HG02852 (cell line): ENCODE measurements at regions not wholly inside any gene's neighbourhood (a gene's known extent, or its start where the extent isn't known, plus 50 kb on each side); places are given as distances from the start of the nearest gene placed in this dataset.

Experiments used
- ATAC-seq: cut with Tn5 transposase; IDR thresholded peaks from one replicate; pipeline ENCODE4 v1.9.1; 2021; ENCODE audit warnings: mild to moderate bottlenecking, moderate library complexity; ENCODE audit not compliant: unreplicated experiment

DNA sequence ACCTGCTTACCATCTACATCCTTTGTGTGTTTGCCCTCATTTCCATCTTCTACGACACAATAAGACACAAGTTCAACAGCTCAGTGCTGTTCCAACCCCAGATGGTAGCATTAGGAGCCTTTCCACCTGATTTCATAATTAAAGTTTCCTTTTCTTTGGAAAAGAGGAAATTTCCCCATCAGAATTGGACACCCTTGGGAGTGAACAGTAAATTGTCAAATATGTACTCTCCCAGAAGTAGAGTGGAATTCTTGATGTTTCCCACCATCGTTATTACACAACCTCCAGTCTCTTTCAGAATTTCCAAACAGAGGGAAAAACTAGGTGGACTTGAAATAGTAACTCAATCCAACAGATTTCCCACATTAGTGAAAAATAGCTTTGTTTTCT, 337.6 kb upstream of the OR4E1 start:
- no peak for ATAC-seq

DNA sequence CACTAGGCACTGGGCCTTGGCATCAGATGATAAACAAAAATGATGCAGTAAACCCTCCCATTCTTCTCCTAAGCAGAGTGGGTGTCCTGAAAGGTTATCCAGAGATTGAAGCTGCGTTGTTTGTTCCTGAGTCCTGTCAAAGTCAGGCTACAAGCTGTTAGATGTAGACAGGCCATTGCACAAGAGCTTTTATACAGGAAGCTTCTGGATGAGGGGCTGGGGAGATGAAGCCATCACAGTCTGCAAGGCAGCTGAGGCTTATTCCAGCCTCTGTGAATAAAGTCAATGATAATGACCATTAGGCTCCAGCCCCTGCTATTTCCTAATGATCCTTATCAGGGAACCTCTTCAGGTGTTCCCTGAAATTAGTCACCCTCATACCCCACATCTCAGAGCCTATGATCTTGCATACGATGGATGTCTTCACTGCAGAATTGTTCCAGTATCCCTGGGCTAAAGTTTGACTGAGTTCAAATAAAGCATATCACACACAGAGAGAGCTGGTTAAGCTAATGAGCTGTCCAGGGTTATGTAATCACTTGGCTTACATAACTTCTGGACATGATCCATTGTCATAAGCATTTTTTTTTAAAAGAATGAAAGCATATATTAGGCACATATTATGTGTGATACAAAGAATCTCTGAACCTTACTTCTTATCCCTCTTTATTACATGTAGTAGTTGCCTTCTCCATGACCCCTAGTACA, 337.1 kb upstream of the OR4E1 start:
- ATAC-seq: no peak

DNA sequence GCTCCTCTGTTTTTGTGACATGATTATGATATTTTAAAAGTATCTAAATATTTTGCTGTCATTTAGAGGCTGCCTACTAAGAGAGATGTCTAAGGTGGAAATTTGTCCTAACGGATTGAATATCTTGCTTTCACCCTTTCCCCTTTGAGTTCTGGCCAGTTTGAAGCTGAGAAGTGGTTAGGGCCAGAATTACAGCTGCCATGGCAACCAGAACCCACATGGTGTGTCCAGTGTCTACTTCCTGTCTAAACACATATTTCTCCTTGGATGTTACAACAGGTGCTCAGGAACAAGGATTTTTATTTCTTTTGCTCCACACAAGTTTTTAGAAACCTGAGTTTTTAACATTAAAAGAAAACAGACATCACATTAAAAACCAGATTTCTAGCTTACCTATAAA, 335.1 kb upstream of the OR4E1 start:
- ATAC-seq: no peak

DNA sequence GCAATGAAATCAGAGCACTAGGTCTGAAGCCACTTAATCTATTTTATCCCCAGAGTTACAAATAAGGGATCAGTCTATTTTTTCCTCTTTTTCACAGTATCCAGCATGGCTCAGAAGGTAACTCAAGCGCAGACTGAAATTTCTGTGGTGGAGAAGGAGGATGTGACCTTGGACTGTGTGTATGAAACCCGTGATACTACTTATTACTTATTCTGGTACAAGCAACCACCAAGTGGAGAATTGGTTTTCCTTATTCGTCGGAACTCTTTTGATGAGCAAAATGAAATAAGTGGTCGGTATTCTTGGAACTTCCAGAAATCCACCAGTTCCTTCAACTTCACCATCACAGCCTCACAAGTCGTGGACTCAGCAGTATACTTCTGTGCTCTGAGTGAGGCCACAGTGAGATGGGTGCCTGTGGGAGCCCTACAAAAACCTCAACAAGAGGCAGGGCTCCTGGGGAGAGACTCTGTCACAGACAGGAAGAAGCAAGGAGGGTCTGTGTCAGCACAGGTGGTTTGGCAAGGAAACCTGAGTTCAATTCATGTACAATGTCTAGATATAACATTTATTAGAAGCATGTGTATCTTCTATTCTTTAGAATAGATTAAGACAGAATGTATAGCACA, 334.3 kb upstream of the OR4E1 start:
- ATAC-seq: no peak

DNA sequence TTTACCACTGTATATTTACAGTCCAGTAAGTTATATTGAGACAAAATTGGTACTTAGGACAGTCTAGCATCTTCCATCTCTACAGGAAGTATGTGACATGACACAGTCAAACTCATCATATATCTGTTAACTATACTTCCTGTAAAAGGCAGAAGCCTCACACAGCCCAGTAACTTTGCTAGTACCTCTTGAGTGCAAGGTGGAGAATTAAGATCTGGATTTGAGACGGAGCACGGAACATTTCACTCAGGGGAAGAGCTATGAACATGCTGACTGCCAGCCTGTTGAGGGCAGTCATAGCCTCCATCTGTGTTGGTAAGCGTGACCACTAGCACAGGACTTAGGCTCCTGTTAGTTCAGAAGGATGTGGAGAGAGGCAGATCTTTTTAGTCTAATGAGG, 333.7 kb upstream of the OR4E1 start:
- no peak for ATAC-seq

DNA sequence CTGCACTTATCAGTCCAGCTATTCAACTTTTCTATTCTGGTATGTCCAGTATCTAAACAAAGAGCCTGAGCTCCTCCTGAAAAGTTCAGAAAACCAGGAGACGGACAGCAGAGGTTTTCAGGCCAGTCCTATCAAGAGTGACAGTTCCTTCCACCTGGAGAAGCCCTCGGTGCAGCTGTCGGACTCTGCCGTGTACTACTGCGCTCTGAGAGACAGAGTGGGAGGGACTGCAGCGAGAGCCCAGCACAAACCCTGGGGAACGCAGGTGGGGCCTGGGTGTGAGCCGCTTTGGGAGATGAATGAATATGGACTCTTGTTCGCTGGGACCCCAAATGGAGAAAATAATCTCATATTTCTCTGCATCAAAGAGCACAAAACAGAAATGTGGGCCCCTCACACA, 329.8 kb upstream of the OR4E1 start:
- no peak for ATAC-seq

DNA sequence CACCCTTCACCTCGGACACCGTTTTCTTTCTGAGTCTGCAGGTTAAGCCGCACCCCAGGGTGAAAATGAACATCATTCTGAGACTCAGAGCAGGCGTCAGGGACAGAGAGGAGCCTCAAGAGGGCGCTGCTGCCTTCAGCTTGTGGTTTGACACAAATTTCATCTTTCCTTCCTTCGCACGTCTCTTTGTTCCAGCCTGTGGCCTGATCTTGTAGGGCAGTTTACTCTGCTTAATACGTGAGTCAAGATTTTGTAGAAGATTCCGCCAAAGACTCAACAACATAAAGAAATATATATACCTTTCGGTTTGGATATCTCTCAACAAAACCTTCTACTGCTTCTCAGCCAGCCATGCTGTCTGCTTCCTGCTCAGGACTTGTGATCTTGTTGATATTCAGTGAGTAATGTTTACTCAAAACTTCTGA, 329.3 kb upstream of the OR4E1 start:
- ATAC-seq: no peak

DNA sequence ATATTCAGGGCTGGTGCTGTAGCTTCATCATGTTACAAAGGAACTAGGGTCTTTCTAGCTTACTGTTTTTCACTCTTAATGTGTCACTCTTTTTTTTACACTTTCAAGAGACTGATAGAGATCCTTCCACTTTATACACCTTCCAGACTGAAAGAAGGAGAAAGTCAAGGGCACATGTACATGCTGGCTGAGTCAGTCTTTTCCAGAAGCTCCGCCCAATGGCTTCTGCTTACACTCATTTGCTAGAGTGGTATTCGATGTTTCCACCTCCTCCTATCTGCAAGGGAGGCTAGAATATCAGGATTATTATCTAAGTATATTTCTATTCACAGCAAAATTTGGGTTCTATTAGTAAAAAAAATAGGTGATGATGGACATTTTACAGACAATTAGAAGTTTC, 325.8 kb upstream of the OR4E1 start:
- ATAC-seq: no peak

DNA sequence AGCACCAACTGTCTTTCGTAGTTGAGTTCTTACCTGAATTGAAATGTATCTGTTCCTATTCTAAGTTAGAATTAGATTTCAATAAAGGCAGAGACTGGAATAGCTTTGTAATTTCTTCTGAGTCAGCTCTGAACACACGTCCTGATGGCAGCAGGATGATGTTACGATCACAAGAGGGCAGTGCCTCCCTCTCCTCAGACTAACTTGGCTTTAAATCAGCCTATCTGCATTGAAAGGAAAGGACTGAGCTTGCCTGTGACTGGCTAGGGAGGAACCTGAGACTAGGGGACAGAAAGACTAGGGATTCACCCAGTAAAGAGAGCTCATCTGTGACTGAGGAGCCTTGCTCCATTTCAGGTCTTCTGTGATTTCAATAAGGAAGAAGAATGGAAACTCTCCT, 323.7 kb upstream of the OR4E1 start:
- no peak for ATAC-seq

DNA sequence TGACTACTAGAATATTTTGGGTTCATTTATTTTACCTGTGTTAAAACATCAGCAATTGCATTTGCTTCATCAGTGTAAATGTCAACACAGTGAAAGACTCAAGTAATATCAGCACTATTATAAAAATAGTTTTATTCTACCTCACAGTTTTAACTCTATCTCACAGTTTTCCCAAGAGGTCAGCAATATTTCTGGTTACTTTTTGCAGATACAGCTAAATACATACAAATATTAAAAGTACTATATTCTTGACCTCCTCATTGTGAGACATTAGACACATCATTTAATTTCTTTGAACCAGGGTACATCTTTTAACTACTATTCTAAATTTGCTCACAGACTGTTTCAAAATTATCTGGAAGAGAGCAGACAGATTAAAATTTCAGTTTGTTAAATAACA, 321.7 kb upstream of the OR4E1 start:
- no peak for ATAC-seq

DNA sequence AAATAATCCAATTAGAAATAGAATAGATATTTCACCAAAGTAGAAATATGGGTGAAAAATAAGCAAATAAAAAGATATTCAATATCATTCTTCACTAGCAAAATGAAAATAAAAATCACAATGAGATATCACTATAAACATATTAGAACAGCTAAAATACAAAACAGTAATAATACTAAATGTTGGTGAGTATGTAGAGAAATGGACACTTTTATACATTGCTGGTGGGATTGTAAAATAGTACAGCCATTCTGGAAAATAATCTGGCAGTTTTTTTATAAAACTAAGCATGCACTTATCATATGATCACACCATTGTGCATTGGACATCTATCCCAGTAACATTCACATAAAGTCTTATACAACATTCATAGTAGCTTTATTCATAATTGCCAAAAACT, 320.2 kb upstream of the OR4E1 start:
- no peak for ATAC-seq

DNA sequence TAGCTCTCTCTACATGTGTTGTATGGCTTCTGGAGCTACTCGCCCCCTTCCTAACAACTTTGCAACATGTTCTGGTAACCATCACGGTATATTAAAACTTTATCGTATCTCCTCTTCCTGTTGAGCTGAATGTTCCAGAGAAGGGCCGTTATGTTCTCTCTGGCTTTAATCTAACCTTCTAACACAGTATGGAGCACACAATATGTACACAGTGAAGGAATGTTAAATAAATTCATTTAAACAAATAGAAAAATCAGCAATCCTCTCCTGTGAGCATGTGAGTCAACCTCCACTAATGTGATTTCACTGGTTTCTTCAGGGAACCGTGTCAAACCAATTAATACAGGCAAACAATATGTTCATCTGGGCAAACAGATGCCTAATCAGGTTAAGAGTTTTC, 319.5 kb upstream of the OR4E1 start:
- no peak for ATAC-seq

DNA sequence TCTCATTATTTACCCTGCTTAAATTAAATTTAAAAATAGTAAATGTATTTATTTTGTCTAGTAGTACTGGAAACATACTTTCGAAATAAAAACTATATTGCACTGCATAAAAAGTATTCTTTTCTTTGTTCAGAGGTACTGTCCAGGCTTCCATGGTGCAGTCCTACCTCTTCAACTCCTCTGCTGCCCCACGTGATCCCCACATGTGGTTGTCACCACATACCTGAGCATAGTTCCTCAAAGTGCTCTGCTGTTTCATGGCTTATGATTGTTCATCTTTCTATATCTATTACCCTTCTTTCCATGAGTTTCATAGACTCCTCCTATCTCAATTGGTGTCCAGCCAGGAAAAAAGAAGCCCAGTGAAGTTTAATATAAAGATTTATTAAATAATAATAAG, 317.5 kb upstream of the OR4E1 start:
- no peak for ATAC-seq

DNA sequence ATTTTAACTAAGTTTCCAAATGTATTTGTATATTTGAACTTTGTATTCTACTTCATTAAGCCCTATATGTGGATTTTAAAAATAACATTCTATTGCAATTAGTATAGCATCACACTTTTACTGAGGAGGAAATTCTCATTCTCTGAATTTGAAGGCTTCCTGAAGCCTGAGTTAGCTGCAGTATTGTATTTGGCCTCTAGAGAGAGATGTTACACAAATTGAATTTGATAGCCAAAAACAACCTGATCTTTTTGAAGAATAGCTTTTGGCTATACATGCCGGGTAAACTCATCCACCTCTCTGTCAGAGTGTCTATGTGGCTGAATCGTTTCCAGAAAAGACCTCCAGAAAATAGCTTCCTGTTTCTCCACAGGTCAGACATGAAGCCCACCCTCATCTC, 316.5 kb upstream of the OR4E1 start:
- ATAC-seq: no peak

DNA sequence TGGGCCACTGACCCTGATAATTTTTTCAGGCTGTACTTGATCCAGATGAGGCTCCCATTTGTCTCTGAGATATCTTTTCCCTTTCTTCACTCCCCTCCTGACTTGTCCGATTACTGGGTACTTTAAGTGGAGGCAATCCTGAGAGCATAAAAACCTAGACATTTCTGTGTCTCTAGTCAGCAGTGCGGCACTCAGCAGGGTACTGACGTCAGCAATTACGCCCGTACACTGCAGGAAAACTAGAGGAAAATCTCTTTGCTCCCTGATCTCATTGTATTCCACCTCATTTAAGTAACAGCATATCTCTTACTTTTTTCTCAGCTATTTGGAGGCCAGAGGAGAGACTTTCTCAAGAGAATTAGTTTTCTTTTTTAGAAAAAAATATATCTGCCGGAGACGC, 315.5 kb upstream of the OR4E1 start:
- ATAC-seq: no peak

DNA sequence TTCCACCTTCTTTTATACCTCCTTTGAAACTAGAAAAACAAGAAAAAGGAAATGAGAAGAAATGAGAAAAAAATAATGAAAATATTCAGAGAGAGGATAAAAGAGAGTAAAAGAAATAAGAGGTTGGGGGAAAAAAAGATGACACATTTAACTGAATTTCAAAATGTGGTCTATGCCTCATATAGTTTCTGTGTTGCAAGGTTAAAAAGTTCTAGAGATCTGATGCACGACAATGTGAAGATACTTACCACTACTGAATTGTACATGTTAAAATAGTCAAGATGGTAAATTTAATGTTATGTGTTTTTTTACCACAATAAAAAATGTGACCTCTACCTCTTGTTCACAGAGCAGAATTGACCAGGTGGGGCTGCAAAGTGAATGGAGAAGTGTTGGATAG, 314.8 kb upstream of the OR4E1 start:
- ATAC-seq: no peak

DNA sequence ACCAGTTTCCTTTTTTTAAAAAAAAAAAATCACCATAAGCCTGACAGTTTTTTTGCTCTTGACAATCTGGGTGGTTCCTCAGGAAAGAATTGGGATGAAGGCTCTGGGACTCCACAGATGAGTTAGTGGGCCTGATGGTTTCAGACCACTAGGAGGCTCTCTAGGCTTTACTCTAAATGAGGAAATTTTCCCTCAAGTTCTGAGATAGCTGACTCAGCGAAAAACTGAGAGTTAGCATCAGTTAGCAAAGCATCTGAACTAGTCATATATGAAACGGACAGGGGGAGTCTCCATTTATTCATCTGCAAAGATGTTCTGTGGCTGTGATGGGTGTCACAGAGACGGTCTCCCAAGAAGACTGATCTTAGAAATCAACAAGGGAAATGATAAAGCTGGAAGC, 314.3 kb upstream of the OR4E1 start:
- no peak for ATAC-seq

DNA sequence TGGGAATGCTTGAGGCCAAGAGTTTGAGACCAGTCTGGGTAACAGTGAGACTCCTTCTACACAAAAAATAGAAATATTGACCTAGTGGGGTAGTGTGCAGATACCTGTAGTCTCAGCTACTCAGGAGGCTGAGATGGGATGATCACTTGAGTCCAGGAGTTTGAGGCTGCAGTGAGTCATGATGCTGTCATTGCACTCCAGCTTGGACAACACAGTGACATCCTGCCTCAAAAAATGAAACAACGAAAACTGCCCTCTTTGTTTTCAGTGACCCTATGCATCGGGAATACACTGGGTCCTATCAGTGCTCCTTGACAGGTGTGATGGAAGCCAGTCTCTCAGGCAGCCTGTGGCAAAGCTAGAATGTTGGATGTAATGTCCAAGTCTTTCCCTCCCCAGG, 311.5 kb upstream of the OR4E1 start:
- ATAC-seq: no peak

DNA sequence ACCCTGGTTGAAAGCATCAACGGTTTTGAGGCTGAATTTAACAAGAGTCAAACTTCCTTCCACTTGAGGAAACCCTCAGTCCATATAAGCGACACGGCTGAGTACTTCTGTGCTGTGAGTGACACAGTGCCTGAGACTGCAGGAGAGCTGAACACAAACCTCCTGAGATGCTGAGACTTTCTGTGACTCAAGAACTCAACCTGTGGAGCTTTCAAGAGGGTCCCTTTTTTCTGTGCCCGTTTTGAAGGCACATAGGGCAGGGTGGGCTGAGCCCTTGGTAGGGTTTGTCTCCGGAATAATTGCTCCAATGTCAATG, 305.3 kb upstream of the OR4E1 start:
- no peak for ATAC-seq

DNA sequence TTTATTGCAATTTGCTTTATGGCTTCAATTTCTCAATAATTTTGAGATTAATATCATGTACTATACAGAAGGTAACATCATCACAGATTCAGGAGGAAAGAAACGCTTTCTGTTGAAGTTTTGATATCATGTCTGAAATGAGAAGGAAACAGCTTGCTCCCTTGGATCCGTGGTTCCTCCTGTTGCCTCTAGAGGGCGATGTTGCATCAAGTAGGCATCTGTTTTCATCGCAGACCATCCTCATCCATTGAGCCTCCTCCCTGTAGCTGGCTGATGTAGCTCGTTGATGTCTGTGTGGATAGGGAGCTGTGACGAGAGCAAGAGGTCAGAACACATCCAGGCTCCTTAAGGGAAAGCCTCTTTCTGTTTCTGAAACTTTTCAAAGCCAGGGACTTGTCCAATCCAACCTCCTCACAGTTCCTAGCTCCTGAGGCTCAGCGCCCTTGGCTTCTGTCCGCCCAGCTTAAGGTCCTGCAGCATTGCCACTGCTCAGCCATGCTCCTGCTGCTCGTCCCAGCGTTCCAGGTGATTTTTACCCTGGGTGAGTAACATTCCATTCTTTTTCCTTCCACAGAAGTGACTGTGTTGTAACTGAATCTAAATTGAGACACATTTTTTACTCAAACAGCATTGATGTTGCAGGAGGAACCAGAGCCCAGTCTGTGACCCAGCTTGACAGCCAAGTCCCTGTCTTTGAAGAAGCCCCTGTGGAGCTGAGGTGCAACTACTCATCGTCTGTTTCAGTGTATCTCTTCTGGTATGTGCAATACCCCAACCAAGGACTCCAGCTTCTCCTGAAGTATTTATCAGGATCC, 304.8 kb upstream of the OR4E1 start:
- ATAC-seq: peak; percentile 50

DNA sequence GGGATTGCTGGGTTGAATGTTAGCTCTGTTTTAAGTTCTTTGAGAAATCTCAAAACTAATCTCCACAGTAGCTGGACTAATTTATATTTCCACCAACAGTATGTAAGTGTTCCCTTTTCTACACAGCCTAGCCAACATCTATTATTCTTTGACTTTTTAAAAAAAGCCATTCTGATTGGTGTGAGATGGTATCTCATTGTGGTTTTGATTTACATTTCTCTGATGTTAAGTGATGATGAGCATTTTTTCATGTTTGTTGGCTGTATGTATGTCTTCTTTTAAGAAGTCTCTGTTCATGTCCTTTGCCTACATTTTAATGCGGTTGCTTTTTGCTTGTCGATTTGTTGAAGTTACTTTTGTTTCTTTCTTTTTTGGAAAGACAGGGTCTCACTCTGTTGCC, 301.1 kb upstream of the OR4E1 start:
- ATAC-seq: no peak

DNA sequence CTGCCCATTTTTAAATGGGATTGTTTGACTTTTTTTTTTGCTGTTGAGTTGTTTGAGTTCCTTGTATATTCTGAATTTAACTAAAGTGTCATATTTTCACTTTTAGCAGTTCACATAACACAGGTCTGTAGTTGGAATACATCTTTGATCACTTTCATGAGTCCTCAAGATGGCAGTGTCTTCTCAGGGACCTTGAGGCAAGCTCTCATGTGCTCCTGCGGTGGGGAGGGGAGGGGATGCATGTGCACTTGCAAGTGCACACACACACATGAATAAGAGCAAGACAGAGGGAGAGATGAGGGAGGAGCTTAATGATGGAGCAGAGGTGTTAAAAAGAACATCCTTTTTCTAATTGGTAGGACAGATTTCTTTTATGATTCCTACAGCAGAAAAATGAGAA, 291.4 kb upstream of the OR4E1 start:
- no peak for ATAC-seq
